Glomerular visceral epithelial cell (primary cell): ENCODE measurements at regions not wholly inside any gene's neighbourhood (a gene's known extent, or its start where the extent isn't known, plus 50 kb on each side); places are given as distances from the start of the nearest gene placed in this dataset.

ENCODE experiments used
- DNase-seq: peaks from one replicate; pipeline ENCODE4 v3.0.0-alpha.2; 2016; ENCODE audit errors: extremely low spot score

DNA sequence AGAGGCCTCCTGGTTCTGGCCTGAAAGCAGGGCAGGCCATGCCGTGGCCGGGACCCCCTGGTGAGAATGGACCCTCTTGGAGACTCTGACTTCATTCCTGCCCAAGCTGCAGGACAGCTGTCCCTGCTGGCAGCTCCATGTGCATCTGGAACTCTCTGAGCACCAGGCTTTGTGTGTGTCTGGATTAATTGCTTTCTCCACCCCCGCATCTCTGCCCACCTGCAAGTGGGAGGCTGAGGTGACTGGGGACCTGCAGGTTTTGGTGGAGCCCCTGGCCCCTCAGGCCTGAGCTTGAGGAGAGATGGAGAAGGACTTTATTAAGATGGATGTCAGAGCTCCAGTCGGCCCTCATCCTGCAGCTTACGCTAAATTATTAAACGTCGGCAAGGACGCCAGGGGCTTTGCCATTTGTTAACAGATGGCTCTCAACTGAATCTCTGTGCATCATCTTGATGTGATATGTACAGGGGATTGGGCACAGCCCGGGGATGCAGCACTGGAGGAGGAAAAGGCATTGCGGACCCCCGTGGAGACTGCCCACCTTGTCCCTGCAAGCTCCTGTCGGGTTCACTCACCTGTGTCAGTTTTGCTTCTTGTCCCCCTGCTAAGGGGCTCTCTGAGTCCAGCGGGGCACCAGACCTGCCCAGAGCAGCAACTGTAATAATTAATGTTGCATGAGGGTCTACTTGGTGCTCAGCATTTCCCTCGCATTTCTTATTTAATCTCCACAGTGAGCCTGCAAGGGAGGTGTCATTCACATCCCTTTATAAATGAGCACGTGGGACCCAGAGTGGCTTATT is 154.1 kb upstream of the RPL38 start:
- DNase-seq, result no peak

- DNase-seq, result no peak
Measured at GRCh38 chr17:74049967-74050458, 153.5 kb upstream of the RPL38 start.

- DNase-seq, result no peak
Measured at GRCh38 chr17:74051348-74051747, 152.1 kb upstream of the RPL38 start.

DNA sequence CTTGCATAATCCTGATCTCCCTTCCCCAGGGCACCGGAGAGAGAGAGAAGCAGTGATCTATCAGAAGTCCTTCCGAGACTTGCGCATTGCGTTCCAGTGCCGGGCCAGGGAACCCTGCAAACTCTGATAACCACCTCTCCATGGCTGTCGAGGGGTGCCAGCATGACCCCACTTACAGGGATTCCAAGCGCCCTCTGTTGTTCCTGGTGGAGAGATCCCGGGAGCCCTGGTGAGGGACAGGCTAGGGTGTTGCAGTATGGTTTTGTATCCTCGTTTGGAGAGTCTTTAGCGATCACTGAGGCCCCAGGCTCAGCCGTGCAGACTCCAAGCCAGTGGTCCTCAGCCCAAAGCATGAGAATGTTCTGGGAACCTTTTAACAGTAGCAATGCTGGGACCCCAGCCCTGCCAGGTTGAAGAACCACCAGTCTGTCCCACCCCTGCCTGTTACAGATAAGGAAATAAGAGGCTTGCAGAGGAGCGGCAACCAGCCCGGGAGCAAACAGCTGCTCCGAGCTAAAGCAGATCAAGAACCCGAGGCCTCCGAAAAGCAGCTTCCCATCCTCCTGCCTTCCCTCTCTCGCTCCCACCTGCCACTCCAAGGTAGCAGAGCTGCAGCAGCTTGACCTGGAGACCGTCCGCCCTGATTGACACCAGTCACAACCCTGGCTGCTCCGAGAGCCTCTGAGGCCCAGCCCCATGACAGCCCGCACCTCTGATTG is 150.3 kb upstream of the RPL38 start:
- DNase-seq, result no peak

DNA sequence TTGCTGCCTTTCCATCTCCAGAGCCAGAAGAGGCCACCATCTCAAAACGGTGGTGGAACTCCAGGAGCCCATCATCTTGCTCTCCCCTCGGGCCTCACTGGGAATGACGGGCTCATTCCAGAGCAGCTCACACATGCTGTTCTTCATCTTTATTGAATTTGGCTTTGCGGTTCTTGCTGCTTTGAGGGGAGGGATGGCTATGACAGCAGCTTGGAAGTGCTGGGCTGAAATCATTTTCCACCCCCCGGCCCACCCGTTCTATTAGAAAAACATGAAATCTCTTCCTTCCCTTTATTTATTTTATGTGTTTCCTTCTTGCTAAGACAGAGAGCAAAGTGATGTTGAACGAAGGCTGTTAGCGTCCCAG is 149.8 kb upstream of the RPL38 start:
- no peak for DNase-seq

DNA sequence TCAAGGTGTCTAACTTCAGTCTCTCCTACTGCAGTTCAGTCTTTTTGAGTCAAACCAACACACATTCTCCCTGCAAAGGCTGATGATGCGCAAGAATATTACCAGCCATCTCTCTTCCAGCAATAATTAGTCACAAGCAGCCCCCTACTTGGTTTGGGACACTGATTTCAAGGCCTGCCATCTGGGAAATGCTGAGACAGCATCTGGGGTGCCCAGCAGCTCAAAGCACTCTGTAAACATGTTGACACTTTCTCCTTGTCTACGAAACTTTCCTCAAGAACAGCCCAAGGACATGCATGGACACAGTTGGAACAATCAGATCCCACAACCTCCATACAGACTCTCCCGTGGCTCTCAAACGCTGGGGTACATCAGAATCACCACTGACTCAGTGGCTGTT is 149.2 kb upstream of the RPL38 start:
- no peak for DNase-seq

GRCh38 chr17:74055508-74056160 is 147.8 kb upstream of the RPL38 start:
- DNase-seq, result no peak

DNA sequence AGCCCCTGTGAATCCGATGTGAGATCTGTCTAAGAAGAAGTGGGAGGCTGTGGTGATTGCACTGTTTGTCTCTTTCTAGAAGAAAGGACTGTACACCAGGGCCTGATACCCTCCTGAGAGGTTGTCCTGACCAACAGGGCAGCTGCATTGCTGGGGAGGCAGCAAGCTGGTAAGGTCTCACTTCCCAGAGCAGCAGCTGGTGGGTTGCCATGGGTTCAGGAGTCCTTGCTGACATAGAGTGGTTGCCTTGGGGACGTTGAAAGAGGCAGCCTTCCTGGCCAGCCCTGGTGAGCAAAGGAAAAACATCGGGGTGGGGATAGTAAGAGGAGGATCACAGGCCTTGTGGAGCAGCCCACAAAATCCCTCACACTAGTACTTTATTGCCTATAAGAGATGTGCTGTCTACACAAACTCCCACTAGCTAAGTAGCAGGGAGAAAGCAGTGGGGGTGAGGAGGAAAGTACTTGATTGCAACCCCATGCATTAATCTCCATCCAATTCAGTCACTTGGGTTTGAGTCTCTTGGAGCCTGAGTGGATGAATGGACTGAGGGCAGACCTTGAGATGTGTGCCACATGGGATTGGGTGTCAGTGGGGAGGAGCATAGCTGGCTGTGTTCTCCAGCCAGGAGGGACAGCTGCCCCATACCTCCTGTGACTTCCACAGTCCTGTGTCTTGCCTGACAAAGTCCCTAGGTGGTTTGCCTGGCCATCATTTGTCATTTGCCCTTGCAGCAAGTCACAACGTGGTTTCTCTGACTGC is 143.8 kb upstream of the RPL38 start:
- DNase-seq, result no peak

DNA sequence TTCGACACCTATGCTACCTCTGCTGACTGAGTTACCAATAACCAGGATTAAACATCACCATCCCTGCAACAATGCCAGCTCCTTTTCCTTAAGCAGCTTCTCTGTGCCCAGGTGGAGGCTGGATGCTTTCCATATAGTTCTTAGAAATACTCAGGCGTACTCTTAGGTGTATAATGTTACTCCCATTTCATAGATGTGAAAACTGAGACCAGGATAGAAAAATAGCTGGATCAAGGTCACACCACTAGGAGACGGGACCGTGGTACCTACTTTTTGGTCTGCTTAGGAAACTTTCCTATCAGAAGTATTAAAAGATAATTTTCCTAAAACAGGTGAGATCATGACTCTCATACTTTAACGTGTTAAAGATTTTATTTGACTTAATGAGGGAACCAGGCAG is 141.7 kb upstream of the RPL38 start:
- DNase-seq, result no peak

GRCh38 chr17:74062234-74062633 is 141.2 kb upstream of the RPL38 start:
- no peak for DNase-seq

GRCh38 chr17:74063439-74063838 is 140.0 kb upstream of the RPL38 start:
- no peak for DNase-seq

DNA sequence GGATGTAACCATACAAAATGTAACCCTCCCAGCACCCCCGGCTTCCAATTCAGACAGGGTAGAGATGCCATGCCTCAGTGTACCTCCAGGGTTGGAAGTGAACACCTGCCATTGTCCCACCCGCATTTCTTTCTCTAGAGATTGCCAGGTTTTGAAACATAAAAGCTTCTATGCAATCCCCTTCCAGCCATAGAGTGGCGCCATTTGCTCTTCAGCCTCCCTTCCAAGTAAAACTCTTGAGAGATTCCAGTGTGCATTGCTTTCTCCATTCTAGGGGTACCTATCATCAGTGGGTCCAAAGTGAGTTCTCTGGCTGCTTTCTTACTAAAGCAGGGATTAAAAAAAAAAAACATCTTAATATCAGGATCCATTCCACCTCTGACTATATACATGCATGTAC is 133.1 kb upstream of the RPL38 start:
- DNase-seq, result no peak

- no peak for DNase-seq
Measured at GRCh38 chr17:74070998-74071679, 132.3 kb upstream of the RPL38 start.

GRCh38 chr17:74072340-74072739 is 131.1 kb upstream of the RPL38 start:
- no peak for DNase-seq

DNA sequence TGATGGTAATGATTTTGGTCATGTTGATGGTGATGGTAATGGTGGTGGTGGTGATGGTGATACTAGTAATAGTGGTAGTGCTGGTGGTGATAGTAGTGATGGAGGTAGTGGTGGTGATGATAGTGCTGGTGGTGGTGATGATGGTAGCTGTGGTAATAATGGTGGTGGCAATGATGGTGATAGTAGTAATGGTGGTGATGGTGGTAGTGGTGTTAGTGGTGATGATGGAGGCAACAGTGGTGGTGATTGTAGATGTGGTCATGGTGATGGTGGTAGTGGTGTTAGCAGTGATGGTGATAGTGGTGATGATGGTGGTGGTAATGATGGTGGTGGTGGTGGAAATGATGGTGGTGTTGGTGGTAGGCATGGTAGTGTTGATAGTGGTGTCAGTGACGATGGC is 127.0 kb upstream of the RPL38 start:
- no peak for DNase-seq

GRCh38 chr17:74077231-74077630 is 126.2 kb upstream of the RPL38 start:
- no peak for DNase-seq

GRCh38 chr17:74078363-74078941 is 125.0 kb upstream of the RPL38 start:
- DNase-seq, result no peak

DNA sequence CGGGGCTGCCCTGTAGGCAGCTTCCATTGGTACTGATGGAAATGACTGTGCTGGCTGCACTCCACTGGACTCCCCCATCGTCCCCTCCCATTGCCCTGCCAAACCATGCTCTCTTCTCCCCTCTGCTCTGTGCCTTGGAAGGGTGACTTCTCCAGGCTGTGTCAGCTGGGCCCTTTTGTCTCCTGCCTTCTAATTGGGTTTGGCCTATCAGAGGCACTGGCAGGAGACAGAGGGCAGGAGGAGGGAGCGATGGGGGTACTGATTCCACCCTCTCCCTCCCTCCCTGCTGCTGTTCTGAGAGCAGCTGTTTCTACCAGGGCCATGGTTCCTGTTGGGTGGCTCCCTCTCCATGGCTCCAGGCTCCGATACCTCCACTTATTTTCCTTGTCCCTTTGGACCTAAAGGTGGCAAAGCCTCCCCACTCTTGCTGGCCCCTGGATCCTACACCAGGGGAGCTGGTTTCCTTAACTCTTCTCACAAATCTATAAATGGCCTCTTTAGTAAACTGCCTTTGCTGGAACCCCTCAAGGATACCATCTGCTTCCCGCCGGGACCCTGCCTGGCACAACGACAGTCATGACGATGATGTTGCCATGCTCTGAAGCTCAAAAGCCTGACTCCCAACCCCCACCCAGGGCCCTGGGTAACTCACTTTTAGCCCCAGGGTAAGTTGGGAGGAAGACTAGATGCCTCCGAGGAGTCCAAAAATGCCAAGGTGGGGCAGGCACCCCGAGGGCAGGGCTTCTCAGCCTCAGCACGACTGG is 123.8 kb upstream of the RPL38 start:
- DNase-seq, result no peak

DNA sequence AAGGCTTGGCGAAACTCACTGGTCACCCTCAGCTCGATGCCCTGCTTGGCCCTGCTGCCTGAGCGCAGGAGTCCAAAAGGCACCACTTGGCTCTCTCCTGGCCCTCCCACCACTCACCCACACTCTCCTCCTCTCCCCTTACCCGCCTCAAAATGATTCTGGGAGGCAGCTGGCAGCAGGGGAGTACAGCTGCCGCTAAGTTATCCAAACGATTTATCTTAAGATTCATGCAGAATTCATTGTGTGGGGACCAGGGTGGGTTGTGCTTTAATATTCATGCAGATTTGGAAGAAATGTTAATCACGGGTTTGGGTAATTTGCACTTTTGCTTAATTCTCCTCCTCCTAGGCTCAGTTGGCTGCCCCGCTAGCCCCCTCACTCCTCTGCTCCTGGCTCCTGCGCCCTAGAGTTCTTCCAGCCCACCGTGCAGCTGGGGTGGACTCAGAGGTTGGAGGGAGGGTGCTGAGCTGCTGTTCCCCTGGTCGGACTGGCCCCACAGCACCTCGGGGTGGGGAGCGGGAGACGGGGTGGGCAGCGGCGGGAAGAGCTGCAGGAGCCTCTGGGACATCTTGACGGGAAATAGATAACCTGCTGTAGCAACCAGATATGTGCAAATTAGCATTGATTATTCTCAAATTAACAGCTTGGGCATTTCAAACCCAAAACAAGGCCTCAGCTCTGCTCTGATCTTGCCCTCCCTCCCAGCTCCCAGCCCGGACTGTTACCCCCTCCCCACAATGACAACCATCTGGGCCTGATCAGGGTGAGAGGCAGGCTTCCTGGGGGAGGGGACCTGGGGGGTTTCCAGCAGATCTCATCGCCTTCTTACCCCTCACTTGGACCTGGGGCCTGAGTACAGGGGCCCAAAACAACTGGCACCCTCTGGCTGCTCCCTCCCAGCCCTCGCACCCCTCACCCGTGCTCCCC is 122.6 kb upstream of the RPL38 start:
- DNase-seq, result no peak
